Kidney epithelial cell (primary cell): ENCODE measurements at regions not wholly inside any gene's neighbourhood (a gene's known extent, or its start where the extent isn't known, plus 50 kb on each side); places are given as distances from the start of the nearest gene placed in this dataset.

ENCODE experiments used
- DNase-seq: peaks from one replicate; pipeline ENCODE4 v3.0.0-alpha.2; 2010; ENCODE audit warnings: low read depth
- H3K27me3 ChIP-seq: 2 replicates; pipeline ENCODE4 v1.6.0; 2011; ENCODE audit warnings: low read length; ENCODE audit not compliant: control insufficient read depth, insufficient read depth
- H3K36me3 ChIP-seq: 2 replicates; pipeline ENCODE4 v1.5.1; 2011; ENCODE audit warnings: low read length; ENCODE audit not compliant: control insufficient read depth, insufficient read depth
- H3K4me3 ChIP-seq: 2 replicates; pipeline ENCODE4 v1.5.1; 2011; ENCODE audit warnings: low read depth, mild to moderate bottlenecking, control low read depth, low read length
- TF ChIP-seq, protein P1 (sequence below): IDR thresholded peaks from 2 replicates; pipeline ENCODE4 v1.5.1; 2011; ENCODE audit warnings: mild to moderate bottlenecking, moderate library complexity, low read length, control low read depth, inconsistent platforms; ENCODE audit not compliant: insufficient read depth, poor library complexity, severe bottlenecking

DNA sequence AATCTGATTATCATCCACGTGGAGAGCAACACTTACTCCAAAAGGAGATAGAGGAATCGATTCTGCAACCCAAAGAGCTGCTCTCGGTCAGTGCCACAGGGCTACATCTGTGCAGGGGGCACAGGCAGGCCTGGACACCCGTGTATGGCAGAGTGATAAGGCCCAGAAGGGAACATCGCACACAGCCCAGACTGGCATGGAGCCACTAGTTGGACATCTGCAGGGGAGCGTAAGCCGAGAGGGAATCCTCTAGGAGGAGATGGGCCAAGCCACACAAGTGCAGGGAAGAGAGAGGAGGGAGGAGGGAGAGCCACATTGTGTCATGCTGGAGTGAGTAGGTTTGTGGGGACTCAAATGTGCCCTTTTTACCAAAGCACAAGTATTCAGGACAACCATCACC is 50.4 kb upstream of the ENTPD6 start:
- no peak for DNase-seq
- TF ChIP-seq, protein P1, sequence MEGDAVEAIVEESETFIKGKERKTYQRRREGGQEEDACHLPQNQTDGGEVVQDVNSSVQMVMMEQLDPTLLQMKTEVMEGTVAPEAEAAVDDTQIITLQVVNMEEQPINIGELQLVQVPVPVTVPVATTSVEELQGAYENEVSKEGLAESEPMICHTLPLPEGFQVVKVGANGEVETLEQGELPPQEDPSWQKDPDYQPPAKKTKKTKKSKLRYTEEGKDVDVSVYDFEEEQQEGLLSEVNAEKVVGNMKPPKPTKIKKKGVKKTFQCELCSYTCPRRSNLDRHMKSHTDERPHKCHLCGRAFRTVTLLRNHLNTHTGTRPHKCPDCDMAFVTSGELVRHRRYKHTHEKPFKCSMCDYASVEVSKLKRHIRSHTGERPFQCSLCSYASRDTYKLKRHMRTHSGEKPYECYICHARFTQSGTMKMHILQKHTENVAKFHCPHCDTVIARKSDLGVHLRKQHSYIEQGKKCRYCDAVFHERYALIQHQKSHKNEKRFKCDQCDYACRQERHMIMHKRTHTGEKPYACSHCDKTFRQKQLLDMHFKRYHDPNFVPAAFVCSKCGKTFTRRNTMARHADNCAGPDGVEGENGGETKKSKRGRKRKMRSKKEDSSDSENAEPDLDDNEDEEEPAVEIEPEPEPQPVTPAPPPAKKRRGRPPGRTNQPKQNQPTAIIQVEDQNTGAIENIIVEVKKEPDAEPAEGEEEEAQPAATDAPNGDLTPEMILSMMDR = no peak
- Histone ChIP-seq H3K36me3 (no peaks in the 10 kb centered on the region), H3K4me3 (no peak overlapping the region), H3K27me3 (peaks cover 33% of the 10 kb centered on the region)
